WTC11 (cell line): ENCODE measurements at regions not wholly inside any gene's neighbourhood (a gene's known extent, or its start where the extent isn't known, plus 50 kb on each side); places are given as distances from the start of the nearest gene placed in this dataset.

Experiments
- ATAC-seq: fragments of 200-7000 bp; cut with Tn5 transposase; 2 replicates; pipeline ENCODE4 v1.10.0; 2021; ENCODE audit warnings: mild to moderate bottlenecking, moderate library complexity
- CTCF ChIA-PET: fragments of 300-600 bp; sonication (Branson Sonifier 250); formaldehyde crosslinking; loops from one replicate; lab custom pipeline; 2021; ENCODE audit warnings: antibody characterized with exemption; lab: Charles Lee
- POLR2A ChIA-PET: fragments of 350-600 bp; sonication (Branson Sonifier 250); formaldehyde crosslinking; loops from one replicate; lab custom pipeline; 2021; ENCODE audit warnings: antibody characterized with exemption; lab: Charles Lee
- DNase-seq: peaks from one replicate; pipeline ENCODE4 v3.0.0; 2021; ENCODE audit warnings: low spot score
- H3K27ac Mint-ChIP-seq: 2 replicates; pipeline ENCODE4 v1.8.0; 2021; ENCODE audit warnings: mixed read lengths
- H3K27me3 Mint-ChIP-seq: 2 replicates; pipeline ENCODE4 v1.8.0; 2021; ENCODE audit warnings: low read depth, mild to moderate bottlenecking, moderate library complexity, mixed read lengths
- H3K36me3 Mint-ChIP-seq: 2 replicates; pipeline ENCODE4 v1.8.0; 2021; ENCODE audit warnings: mixed read lengths
- H3K4me1 Mint-ChIP-seq: 2 replicates; pipeline ENCODE4 v1.8.0; 2022; ENCODE audit warnings: mixed read lengths
- H3K4me3 Mint-ChIP-seq: 2 replicates; pipeline ENCODE4 v1.8.0; 2021; ENCODE audit warnings: mild to moderate bottlenecking, moderate library complexity, mixed read lengths
- H3K9me3 Mint-ChIP-seq: 2 replicates; pipeline ENCODE4 v1.8.0; 2021; ENCODE audit warnings: mixed read lengths
- ATF2 ChIP-seq: sonication (generic); formaldehyde crosslinking; IDR thresholded peaks from 2 replicates; pipeline ENCODE4 v1.8.1; 2022; ENCODE audit warnings: low read depth, missing genetic modification reagents, borderline replicate concordance
- ELF4 ChIP-seq: sonication (generic); formaldehyde crosslinking; IDR thresholded peaks from 2 replicates; pipeline ENCODE4 v1.8.1; 2022; ENCODE audit warnings: low read depth, mild to moderate bottlenecking, moderate library complexity, missing genetic modification reagents
- EMX1 ChIP-seq: fragments of 250-450 bp; sonication (Bioruptor Pico); IDR thresholded peaks from 2 replicates; pipeline ENCODE4 v1.8.0; 2021; ENCODE audit warnings: mild to moderate bottlenecking
- ERG ChIP-seq: fragments of 250-450 bp; sonication (Bioruptor Pico); IDR thresholded peaks from 2 replicates; pipeline ENCODE4 v1.8.0; 2021; ENCODE audit warnings: mild to moderate bottlenecking
- ETV6 ChIP-seq: sonication (generic); formaldehyde crosslinking; IDR thresholded peaks from 2 replicates; pipeline ENCODE4 v1.8.1; 2022; ENCODE audit warnings: mild to moderate bottlenecking, missing genetic modification reagents
- FOXP4 ChIP-seq: sonication (generic); formaldehyde crosslinking; IDR thresholded peaks from 2 replicates; pipeline ENCODE4 v1.8.0; 2022; ENCODE audit warnings: mild to moderate bottlenecking, missing genetic modification reagents
- HMGXB4 ChIP-seq: sonication (generic); formaldehyde crosslinking; IDR thresholded peaks from 2 replicates; pipeline ENCODE4 v1.8.1; 2023; ENCODE audit warnings: mild to moderate bottlenecking, moderate library complexity, missing genetic modification reagents
- IRF1 ChIP-seq: sonication (generic); formaldehyde crosslinking; IDR thresholded peaks from 2 replicates; pipeline ENCODE4 v1.8.0; 2023; ENCODE audit warnings: missing genetic modification reagents
- IRF2 ChIP-seq: sonication (generic); formaldehyde crosslinking; IDR thresholded peaks from 2 replicates; pipeline ENCODE4 v1.8.0; 2022; ENCODE audit warnings: low read depth, missing genetic modification reagents, borderline replicate concordance
- JAZF1 ChIP-seq: fragments of 250-450 bp; sonication (Bioruptor Pico); IDR thresholded peaks from 2 replicates; pipeline ENCODE4 v1.9.0; 2021; ENCODE audit warnings: moderate library complexity, mild to moderate bottlenecking, inconsistent platforms
- JUN ChIP-seq: sonication (generic); formaldehyde crosslinking; IDR thresholded peaks from 2 replicates; pipeline ENCODE4 v1.8.0; 2023; ENCODE audit warnings: mild to moderate bottlenecking, missing genetic modification reagents
- KAT7 ChIP-seq: sonication (generic); formaldehyde crosslinking; IDR thresholded peaks from 2 replicates; pipeline ENCODE4 v1.8.1; 2023; ENCODE audit warnings: missing genetic modification reagents, mild to moderate bottlenecking, borderline replicate concordance
- MAX ChIP-seq: sonication (generic); formaldehyde crosslinking; IDR thresholded peaks from 2 replicates; pipeline ENCODE4 v1.8.0; 2022; ENCODE audit warnings: mild to moderate bottlenecking, missing genetic modification reagents
- NFE2L1 ChIP-seq: sonication (generic); formaldehyde crosslinking; IDR thresholded peaks from 2 replicates; pipeline ENCODE4 v1.8.1; 2023; ENCODE audit warnings: missing genetic modification reagents
- NFYB ChIP-seq: sonication (generic); formaldehyde crosslinking; conservative IDR thresholded peaks from 2 replicates; pipeline ENCODE4 v1.8.0; 2022; ENCODE audit warnings: low read depth, missing genetic modification reagents
- NR1H2 ChIP-seq: sonication (generic); formaldehyde crosslinking; IDR thresholded peaks from 2 replicates; pipeline ENCODE4 v1.9.0; 2021; ENCODE audit warnings: mild to moderate bottlenecking, moderate library complexity, missing genetic modification reagents
- SOX15 ChIP-seq: fragments of 250-450 bp; sonication (Bioruptor Pico); IDR thresholded peaks from 2 replicates; pipeline ENCODE4 v1.9.0; 2021; ENCODE audit warnings: mild to moderate bottlenecking
- TEAD4 ChIP-seq: sonication (generic); formaldehyde crosslinking; IDR thresholded peaks from 2 replicates; pipeline ENCODE4 v1.8.0; 2022; ENCODE audit warnings: mild to moderate bottlenecking, missing genetic modification reagents
- USF1 ChIP-seq: sonication (generic); formaldehyde crosslinking; IDR thresholded peaks from 2 replicates; pipeline ENCODE4 v1.8.0; 2022; ENCODE audit warnings: mild to moderate bottlenecking, missing genetic modification reagents
- ZMAT4 ChIP-seq: fragments of 250-450 bp; sonication (Bioruptor Pico); IDR thresholded peaks from 2 replicates; pipeline ENCODE4 v1.9.0; 2021; ENCODE audit warnings: mild to moderate bottlenecking
- ZNF416 ChIP-seq: fragments of 250-450 bp; sonication (Bioruptor Pico); IDR thresholded peaks from 2 replicates; pipeline ENCODE4 v1.9.0; 2021; ENCODE audit warnings: mild to moderate bottlenecking, inconsistent platforms
- ZNF532 ChIP-seq: fragments of 250-450 bp; sonication (Bioruptor Pico); IDR thresholded peaks from 2 replicates; pipeline ENCODE4 v1.9.0; 2021; ENCODE audit warnings: mild to moderate bottlenecking, borderline replicate concordance

- TF ChIP-seq ZNF532: no peak
- TF ChIP-seq EMX1 (CRISPR knock-in tag): no peak
- TF ChIP-seq KAT7 (CRISPR knock-in tag): no peak
- no peak for TF ChIP-seq NFYB (CRISPR knock-in tag)
- no peak for TF ChIP-seq USF1 (CRISPR knock-in tag)
- TF ChIP-seq ETV6 (CRISPR knock-in tag): no peak
- no peak for TF ChIP-seq NR1H2 (CRISPR knock-in tag)
- TF ChIP-seq ELF4 (CRISPR knock-in tag): no peak
- TF ChIP-seq, all 79 proteins: peak for 0
Observed at GRCh38 chr10:47223236-47223635, 76.8 kb upstream of the GDF10 start (continued).

- CTCF ChIA-PET: interaction anchor here (0.7 to 3.2 kb wide), 13 partner anchors 9 to 230 kb away, joined by 3 to 19 read pairs (median 3); no protein-coding TSS in a partner anchor
- DNase-seq (no peak), ATAC-seq (no peak)
- Mint-ChIP-seq H3K36me3 (peaks cover 11% of the 10 kb centered on the region), H3K27me3 (no peaks in the 10 kb centered on the region), H3K4me3 (no peak overlapping the region), H3K4me1 (peaks cover 3% of the 10 kb centered on the region), H3K27ac (no peak overlapping the region), H3K9me3 (peaks cover 20% of the 10 kb centered on the region)
- POLR2A ChIA-PET: no interaction called here
- TF ChIP-seq NFE2L1 (CRISPR knock-in tag) (no peak), IRF2 (no peak), USF1 (CRISPR knock-in tag) (no peak), SOX15 (no peak), ATF2 (no peak), MAX (CRISPR knock-in tag) (no peak), NFYB (CRISPR knock-in tag) (no peak), HMGXB4 (CRISPR knock-in tag) (no peak), IRF1 (CRISPR knock-in tag) (no peak), FOXP4 (CRISPR knock-in tag) (no peak), JUN (CRISPR knock-in tag) (no peak), ZMAT4 (no peak), ZNF416 (CRISPR knock-in tag) (no peak), TEAD4 (CRISPR knock-in tag) (no peak), ERG (CRISPR knock-in tag) (no peak), JAZF1 (no peak)
Observed at GRCh38 chr10:47224546-47225218, 75.3 kb upstream of the GDF10 start.
